ENCODE measurements at regions not wholly inside any gene's neighbourhood (a gene's known extent, or its start where the extent isn't known, plus 50 kb on each side); places are given as distances from the start of the nearest gene placed in this dataset.

- no peak for DNase-seq
- no peaks in the 10 kb centered on the region for H3K4me1 Mint-ChIP-seq (ENCODE audit: low read depth)
- H3K9me3 Mint-ChIP-seq = no peaks in the 10 kb centered on the region
- peaks cover 3% of the 10 kb centered on the region for H3K27me3 Mint-ChIP-seq
- H3K27ac Mint-ChIP-seq = no peak overlapping the region
- H3K4me3 Mint-ChIP-seq = no peak overlapping the region
- no peaks in the 10 kb centered on the region for H3K36me3 Mint-ChIP-seq (ENCODE audit: low read depth)
Measured at GRCh38 chr12:24173067-24173466, 223.6 kb upstream of the SOX5 start.

DNA sequence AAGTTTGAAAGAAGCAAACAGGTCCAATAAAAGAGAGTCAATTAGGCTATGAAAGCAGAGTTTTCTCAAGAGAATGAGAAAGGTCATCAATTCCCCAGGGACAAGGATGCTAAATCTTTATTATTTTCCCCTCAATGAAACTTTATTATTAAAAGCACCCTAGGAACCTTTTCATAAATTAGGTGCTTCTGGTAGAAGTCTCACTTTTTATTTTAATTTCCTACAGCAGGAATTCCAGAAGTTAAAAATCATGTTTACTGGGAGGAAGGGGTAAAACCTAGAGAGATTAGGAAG lies 223.2 kb upstream of the SOX5 start:
- Mint-ChIP-seq H3K4me3 (no peak overlapping the region), H3K4me1 (ENCODE audit: low read depth) (no peaks in the 10 kb centered on the region), H3K36me3 (ENCODE audit: low read depth) (no peaks in the 10 kb centered on the region), H3K27me3 (peaks cover 3% of the 10 kb centered on the region), H3K27ac (no peak overlapping the region), H3K9me3 (no peaks in the 10 kb centered on the region)
- DNase-seq = no peak

DNA sequence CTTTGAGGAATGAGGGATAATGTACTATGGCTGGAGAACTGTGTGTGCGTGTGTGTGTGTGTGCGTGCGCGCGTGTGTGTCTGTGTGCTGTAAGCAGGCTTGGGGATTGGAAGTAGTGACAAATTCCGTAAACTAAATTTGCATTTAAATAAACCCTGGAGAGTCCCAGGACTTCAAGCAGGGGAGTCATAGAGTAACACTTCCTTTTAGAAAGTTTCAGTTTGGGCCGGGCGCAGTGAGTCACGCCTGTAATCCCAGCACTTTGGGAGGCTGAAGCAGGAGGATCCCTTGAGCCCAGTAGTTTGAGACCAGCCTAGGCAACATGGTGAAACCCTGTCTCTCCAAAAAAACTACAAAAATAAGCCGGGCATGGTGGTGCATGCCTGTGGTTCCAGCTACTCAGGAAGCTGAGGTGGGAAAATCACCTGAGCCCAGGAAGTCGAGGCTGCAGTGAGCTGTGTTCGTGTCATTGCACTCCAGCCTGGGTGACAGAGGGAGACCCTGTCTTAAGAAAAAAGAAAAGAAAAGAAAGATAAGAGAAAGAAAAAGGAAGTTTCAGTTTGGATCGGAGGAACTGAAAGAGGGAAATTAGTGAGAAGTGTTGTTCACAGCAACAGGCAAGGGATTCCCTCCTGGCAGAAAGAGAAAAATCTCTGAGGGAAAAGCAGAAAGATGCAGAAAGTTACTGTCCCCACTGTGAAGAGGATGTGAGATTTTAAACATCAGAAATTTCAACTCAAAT lies 222.7 kb upstream of the SOX5 start:
- H3K27ac Mint-ChIP-seq = no peak overlapping the region
- no peak for DNase-seq
- no peak overlapping the region for H3K4me3 Mint-ChIP-seq
- H3K4me1 Mint-ChIP-seq (ENCODE audit: low read depth) = no peaks in the 10 kb centered on the region
- no peaks in the 10 kb centered on the region for H3K9me3 Mint-ChIP-seq
- H3K36me3 Mint-ChIP-seq (ENCODE audit: low read depth) = no peaks in the 10 kb centered on the region
- peaks cover 3% of the 10 kb centered on the region for H3K27me3 Mint-ChIP-seq

- H3K36me3 Mint-ChIP-seq (ENCODE audit: low read depth) = no peaks in the 10 kb centered on the region
- DNase-seq = no peak
Measured at GRCh38 chr12:24155042-24155441, 205.6 kb upstream of the SOX5 start.

GRCh38 chr12:24153079-24153478 lies 203.6 kb upstream of the SOX5 start:
- Mint-ChIP-seq H3K27me3 (no peaks in the 10 kb centered on the region), H3K9me3 (no peaks in the 10 kb centered on the region), H3K27ac (no peak overlapping the region), H3K4me1 (ENCODE audit: low read depth) (no peaks in the 10 kb centered on the region), H3K4me3 (no peak overlapping the region), H3K36me3 (ENCODE audit: low read depth) (no peaks in the 10 kb centered on the region)
- DNase-seq = no peak

More at GRCh38 chr12:24155042-24155441, 205.6 kb upstream of the SOX5 start:
- H3K27ac Mint-ChIP-seq = no peak overlapping the region
- H3K4me1 Mint-ChIP-seq (ENCODE audit: low read depth) = no peaks in the 10 kb centered on the region
- H3K9me3 Mint-ChIP-seq = no peaks in the 10 kb centered on the region
- H3K4me3 Mint-ChIP-seq = no peak overlapping the region
- no peaks in the 10 kb centered on the region for H3K27me3 Mint-ChIP-seq

DNA sequence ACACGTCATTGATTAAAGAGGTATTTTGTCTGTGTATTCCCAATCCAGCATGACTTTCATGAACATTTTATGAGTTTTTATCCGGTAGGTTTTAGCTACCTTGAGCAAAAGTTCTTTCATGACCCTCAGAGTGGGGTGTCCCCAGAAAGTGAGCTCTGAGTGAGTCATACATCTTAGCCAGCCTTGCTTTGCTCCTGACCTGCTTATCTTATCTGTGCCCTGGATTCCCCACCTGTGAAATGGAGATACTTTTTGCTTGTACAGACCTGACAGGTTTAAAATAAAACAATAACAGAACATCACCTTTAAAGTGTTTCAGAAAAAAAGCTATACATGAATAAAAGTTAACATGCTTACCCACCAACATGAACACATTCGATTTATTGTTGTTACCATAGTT lies 202.8 kb upstream of the SOX5 start:
- no peaks in the 10 kb centered on the region for H3K27me3 Mint-ChIP-seq
- no peaks in the 10 kb centered on the region for H3K4me1 Mint-ChIP-seq (ENCODE audit: low read depth)
- H3K4me3 Mint-ChIP-seq = no peak overlapping the region
- no peak overlapping the region for H3K27ac Mint-ChIP-seq
- no peak for DNase-seq
- H3K9me3 Mint-ChIP-seq = no peaks in the 10 kb centered on the region
- H3K36me3 Mint-ChIP-seq (ENCODE audit: low read depth) = no peaks in the 10 kb centered on the region

GRCh38 chr12:24143928-24144327 lies 194.5 kb upstream of the SOX5 start:
- H3K4me3 Mint-ChIP-seq = no peak overlapping the region
- H3K27ac Mint-ChIP-seq = no peak overlapping the region

GRCh38 chr12:24139035-24139434 lies 189.6 kb upstream of the SOX5 start:
- Mint-ChIP-seq H3K9me3 (no peaks in the 10 kb centered on the region), H3K27me3 (no peaks in the 10 kb centered on the region), H3K27ac (no peak overlapping the region), H3K4me3 (no peak overlapping the region), H3K4me1 (ENCODE audit: low read depth) (no peaks in the 10 kb centered on the region), H3K36me3 (ENCODE audit: low read depth) (no peaks in the 10 kb centered on the region)
- DNase-seq = no peak

More at GRCh38 chr12:24143928-24144327, 194.5 kb upstream of the SOX5 start:
- Mint-ChIP-seq H3K36me3 (ENCODE audit: low read depth) (no peaks in the 10 kb centered on the region), H3K9me3 (no peaks in the 10 kb centered on the region), H3K27me3 (no peaks in the 10 kb centered on the region), H3K4me1 (ENCODE audit: low read depth) (no peaks in the 10 kb centered on the region)
- DNase-seq = no peak

- H3K27me3 Mint-ChIP-seq = no peaks in the 10 kb centered on the region
- H3K4me1 Mint-ChIP-seq (ENCODE audit: low read depth) = no peaks in the 10 kb centered on the region
- H3K4me3 Mint-ChIP-seq = no peak overlapping the region
- no peaks in the 10 kb centered on the region for H3K9me3 Mint-ChIP-seq
- H3K36me3 Mint-ChIP-seq (ENCODE audit: low read depth) = no peaks in the 10 kb centered on the region
- no peak overlapping the region for H3K27ac Mint-ChIP-seq
- no peak for DNase-seq
Measured at GRCh38 chr12:24138041-24138440, 188.6 kb upstream of the SOX5 start.

- H3K4me1 Mint-ChIP-seq (ENCODE audit: low read depth) = no peaks in the 10 kb centered on the region
- no peaks in the 10 kb centered on the region for H3K36me3 Mint-ChIP-seq (ENCODE audit: low read depth)
- no peaks in the 10 kb centered on the region for H3K27me3 Mint-ChIP-seq
- no peak overlapping the region for H3K4me3 Mint-ChIP-seq
- no peak overlapping the region for H3K27ac Mint-ChIP-seq
- DNase-seq = no peak
- H3K9me3 Mint-ChIP-seq = no peaks in the 10 kb centered on the region
Measured at GRCh38 chr12:24135158-24135850, 185.8 kb upstream of the SOX5 start.

GRCh38 chr12:24134092-24134491 lies 184.6 kb upstream of the SOX5 start:
- Mint-ChIP-seq H3K4me3 (no peak overlapping the region), H3K36me3 (ENCODE audit: low read depth) (no peaks in the 10 kb centered on the region)
- DNase-seq = no peak

GRCh38 chr12:24133384-24133783 lies 183.9 kb upstream of the SOX5 start:
- Mint-ChIP-seq H3K9me3 (no peaks in the 10 kb centered on the region), H3K36me3 (ENCODE audit: low read depth) (no peaks in the 10 kb centered on the region), H3K4me3 (no peak overlapping the region), H3K27ac (no peak overlapping the region), H3K4me1 (ENCODE audit: low read depth) (no peaks in the 10 kb centered on the region), H3K27me3 (no peaks in the 10 kb centered on the region)
- no peak for DNase-seq

More at GRCh38 chr12:24134092-24134491, 184.6 kb upstream of the SOX5 start:
- Mint-ChIP-seq H3K9me3 (no peaks in the 10 kb centered on the region), H3K27ac (no peak overlapping the region), H3K27me3 (no peaks in the 10 kb centered on the region), H3K4me1 (ENCODE audit: low read depth) (no peaks in the 10 kb centered on the region)

- Mint-ChIP-seq H3K27ac (no peak overlapping the region), H3K27me3 (no peaks in the 10 kb centered on the region), H3K4me1 (ENCODE audit: low read depth) (no peaks in the 10 kb centered on the region), H3K4me3 (no peak overlapping the region), H3K9me3 (no peaks in the 10 kb centered on the region), H3K36me3 (ENCODE audit: low read depth) (no peaks in the 10 kb centered on the region)
- DNase-seq = no peak
Measured at GRCh38 chr12:24127919-24128721, 178.7 kb upstream of the SOX5 start.

DNA sequence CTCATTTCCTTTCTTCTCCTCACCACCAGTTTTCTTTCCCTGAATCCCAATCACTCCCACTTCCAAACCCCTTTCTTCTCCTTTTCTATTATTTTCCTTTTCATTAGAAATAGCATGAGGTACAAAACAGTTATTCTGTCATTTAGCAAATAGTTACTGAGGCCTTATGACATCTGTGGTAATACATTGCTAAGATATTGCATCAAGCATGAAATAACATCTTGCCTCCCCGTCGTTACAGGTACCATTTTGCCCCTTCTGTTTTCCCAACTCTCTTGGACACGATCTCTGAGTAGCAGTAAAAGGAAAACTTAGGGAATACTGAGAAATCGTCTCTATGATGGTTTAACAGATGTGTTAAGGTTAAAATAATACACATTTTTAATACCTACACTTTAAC lies 175.8 kb upstream of the SOX5 start:
- H3K4me1 Mint-ChIP-seq (ENCODE audit: low read depth) = no peaks in the 10 kb centered on the region
- H3K36me3 Mint-ChIP-seq (ENCODE audit: low read depth) = no peaks in the 10 kb centered on the region
- no peaks in the 10 kb centered on the region for H3K27me3 Mint-ChIP-seq
- DNase-seq = no peak
- H3K4me3 Mint-ChIP-seq = no peak overlapping the region
- no peak overlapping the region for H3K27ac Mint-ChIP-seq
- peaks cover 3% of the 10 kb centered on the region for H3K9me3 Mint-ChIP-seq

DNA sequence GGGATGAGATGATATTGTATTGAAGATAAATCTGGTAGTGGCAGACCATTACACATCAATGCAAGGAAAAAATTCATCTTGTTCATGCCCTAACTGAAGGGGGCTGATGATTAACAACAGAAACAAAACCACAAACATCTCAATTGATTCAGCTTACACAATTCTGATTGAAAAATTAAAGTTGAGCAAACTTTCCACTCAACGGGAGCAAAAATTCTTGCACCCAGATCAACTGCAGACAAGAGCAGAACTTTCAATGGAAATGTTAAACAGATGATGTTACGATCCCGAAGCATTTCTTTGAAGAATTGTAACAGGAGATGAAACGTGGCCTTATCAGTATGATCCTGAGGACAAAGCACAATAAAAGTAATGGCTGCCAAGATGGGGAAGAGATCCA lies 172.4 kb upstream of the SOX5 start:
- no peaks in the 10 kb centered on the region for H3K4me1 Mint-ChIP-seq (ENCODE audit: low read depth)
- no peaks in the 10 kb centered on the region for H3K36me3 Mint-ChIP-seq (ENCODE audit: low read depth)
- H3K9me3 Mint-ChIP-seq = peaks cover 4% of the 10 kb centered on the region
- DNase-seq = no peak
- H3K27me3 Mint-ChIP-seq = no peaks in the 10 kb centered on the region
- no peak overlapping the region for H3K4me3 Mint-ChIP-seq
- H3K27ac Mint-ChIP-seq = no peak overlapping the region
